Natural killer cell treated with Interleukin-12 subunit alpha and Interleukin-12 subunit beta and Interleukin-15 and Interleukin-18, amount 100 ng/mL, for 72 hours (primary cell): ENCODE measurements at regions not wholly inside any gene's neighbourhood (a gene's known extent, or its start where the extent isn't known, plus 50 kb on each side); places are given as distances from the start of the nearest gene placed in this dataset.

Source experiments
- ATAC-seq, 2 donors: fragments of 150-1000 bp; cut with Tn5 transposase in 1 of 2; sonication (Bioruptor Pico), chemical (Tn5 transposase) in 1 of 2; 2 replicates each; pipeline ENCODE4 v1.10.0; 2021
- DNase-seq: peaks from one replicate; pipeline ENCODE4 v3.0.0; 2022; ENCODE audit warnings: low spot score
- H3K27ac Mint-ChIP-seq, 2 donors: 1 replicate in 1 of 2; 2 replicates in 1 of 2; pipeline ENCODE4 v1.8.0; 2022; ENCODE audit warnings: mixed read lengths in 2 of 2, mild to moderate bottlenecking in 1 of 2, moderate library complexity in 1 of 2
- H3K27me3 Mint-ChIP-seq, 2 donors: 1 replicate in 1 of 2; 2 replicates in 1 of 2; pipeline ENCODE4 v1.8.0; 2022; ENCODE audit warnings: mixed read lengths in 2 of 2
- H3K36me3 Mint-ChIP-seq: one replicate; pipeline ENCODE4 v1.8.0; 2022; ENCODE audit warnings: mixed read lengths
- H3K4me1 Mint-ChIP-seq, 2 donors: 1 replicate in 1 of 2; 2 replicates in 1 of 2; pipeline ENCODE4 v1.8.0; 2022; ENCODE audit warnings: low read depth in 2 of 2, mixed read lengths in 2 of 2, mild to moderate bottlenecking in 1 of 2
- H3K4me3 Mint-ChIP-seq: one replicate; pipeline ENCODE4 v1.8.0; 2022; ENCODE audit warnings: mixed read lengths
- H3K9me3 Mint-ChIP-seq: 2 replicates; pipeline ENCODE4 v1.8.0; 2022; ENCODE audit warnings: mixed read lengths

- Mint-ChIP-seq H3K27me3 (peaks cover 16 to 23% of the 10 kb centered on the region in 2 donors), H3K27ac (no peak overlapping the region)
Measured at GRCh38 chr10:78619115-78619851, 449.5 kb upstream of the ZMIZ1 start.

GRCh38 chr10:78619896-78620295, 448.9 kb upstream of the ZMIZ1 start:
- no peak overlapping the region for H3K27ac Mint-ChIP-seq
- peaks cover 16 to 23% of the 10 kb centered on the region in 2 donors for H3K27me3 Mint-ChIP-seq
- DNase-seq (no peak), ATAC-seq (no peak)
- H3K36me3 Mint-ChIP-seq = no peaks in the 10 kb centered on the region
- H3K4me3 Mint-ChIP-seq = no peak overlapping the region
- no peaks in the 10 kb centered on the region for H3K9me3 Mint-ChIP-seq
- peaks cover 0 to 5% of the 10 kb centered on the region in 2 donors for H3K4me1 Mint-ChIP-seq

More at GRCh38 chr10:78619115-78619851, 449.5 kb upstream of the ZMIZ1 start:
- peaks cover 0 to 5% of the 10 kb centered on the region in 2 donors for H3K4me1 Mint-ChIP-seq
- DNase-seq (no peak), ATAC-seq (no peak)
- H3K36me3 Mint-ChIP-seq = no peaks in the 10 kb centered on the region
- H3K4me3 Mint-ChIP-seq = no peak overlapping the region
- H3K9me3 Mint-ChIP-seq = no peaks in the 10 kb centered on the region

- no peaks in the 10 kb centered on the region for H3K36me3 Mint-ChIP-seq
- H3K9me3 Mint-ChIP-seq = no peaks in the 10 kb centered on the region
- ATAC-seq (no peak), DNase-seq (no peak)
- no peak overlapping the region for H3K27ac Mint-ChIP-seq
- peaks cover 19 to 23% of the 10 kb centered on the region in 2 donors for H3K27me3 Mint-ChIP-seq
- H3K4me3 Mint-ChIP-seq = no peak overlapping the region
- peaks cover 0 to 5% of the 10 kb centered on the region in 2 donors for H3K4me1 Mint-ChIP-seq
Measured at GRCh38 chr10:78620985-78621799, 447.6 kb upstream of the ZMIZ1 start.

- ATAC-seq = peak in 1 of 2 donors; percentile 27
- DNase-seq = no peak
- H3K36me3 Mint-ChIP-seq = no peaks in the 10 kb centered on the region
- peaks cover 0 to 5% of the 10 kb centered on the region in 2 donors for H3K4me1 Mint-ChIP-seq
- H3K27ac Mint-ChIP-seq = no peak overlapping the region
- H3K4me3 Mint-ChIP-seq = no peak overlapping the region
- no peaks in the 10 kb centered on the region for H3K9me3 Mint-ChIP-seq
- H3K27me3 Mint-ChIP-seq = peaks cover 15 to 23% of the 10 kb centered on the region in 2 donors
Measured at GRCh38 chr10:78623578-78624215, 445.1 kb upstream of the ZMIZ1 start.

GRCh38 chr10:78624791-78625190, 444.0 kb upstream of the ZMIZ1 start:
- H3K27me3 Mint-ChIP-seq = peaks cover 15 to 31% of the 10 kb centered on the region in 2 donors
- ATAC-seq = no peak
- no peak overlapping the region for H3K4me3 Mint-ChIP-seq
- peaks cover 0 to 5% of the 10 kb centered on the region in 2 donors for H3K4me1 Mint-ChIP-seq
- H3K27ac Mint-ChIP-seq = no peak overlapping the region
- H3K9me3 Mint-ChIP-seq = no peaks in the 10 kb centered on the region
- H3K36me3 Mint-ChIP-seq = no peaks in the 10 kb centered on the region
- DNase-seq = no peak

GRCh38 chr10:78626471-78626870, 442.3 kb upstream of the ZMIZ1 start:
- Mint-ChIP-seq H3K27me3 (peaks cover 10 to 16% of the 10 kb centered on the region in 2 donors), H3K9me3 (no peaks in the 10 kb centered on the region), H3K36me3 (no peaks in the 10 kb centered on the region), H3K27ac (no peak overlapping the region), H3K4me3 (no peak overlapping the region), H3K4me1 (no peaks in the 10 kb centered on the region)
- ATAC-seq = no peak
- DNase-seq = no peak

GRCh38 chr10:78627254-78627795, 441.4 kb upstream of the ZMIZ1 start:
- H3K9me3 Mint-ChIP-seq = no peaks in the 10 kb centered on the region
- no peaks in the 10 kb centered on the region for H3K4me1 Mint-ChIP-seq
- no peak for DNase-seq
- no peaks in the 10 kb centered on the region for H3K36me3 Mint-ChIP-seq
- peaks cover 10 to 16% of the 10 kb centered on the region in 2 donors for H3K27me3 Mint-ChIP-seq
- H3K4me3 Mint-ChIP-seq = no peak overlapping the region
- ATAC-seq = no peak
- no peak overlapping the region for H3K27ac Mint-ChIP-seq

GRCh38 chr10:78628976-78629375, 439.8 kb upstream of the ZMIZ1 start:
- no peaks in the 10 kb centered on the region for H3K4me1 Mint-ChIP-seq
- no peak for DNase-seq
- H3K36me3 Mint-ChIP-seq = no peaks in the 10 kb centered on the region
- H3K9me3 Mint-ChIP-seq = no peaks in the 10 kb centered on the region
- no peak overlapping the region for H3K27ac Mint-ChIP-seq
- no peak overlapping the region for H3K4me3 Mint-ChIP-seq
- ATAC-seq = no peak
- H3K27me3 Mint-ChIP-seq = peaks cover 3 to 8% of the 10 kb centered on the region in 2 donors

GRCh38 chr10:78629773-78630172, 439.0 kb upstream of the ZMIZ1 start:
- Mint-ChIP-seq H3K4me3 (no peak overlapping the region), H3K36me3 (no peaks in the 10 kb centered on the region), H3K4me1 (no peaks in the 10 kb centered on the region), H3K27ac (no peak overlapping the region), H3K27me3 (peaks cover 7 to 8% of the 10 kb centered on the region in 2 donors), H3K9me3 (no peaks in the 10 kb centered on the region)
- ATAC-seq (no peak), DNase-seq (no peak)

GRCh38 chr10:78630944-78631838, 437.6 kb upstream of the ZMIZ1 start:
- Mint-ChIP-seq H3K4me3 (peak overlapping the region; percentile 10), H3K27me3 (peaks cover 8 to 9% of the 10 kb centered on the region in 2 donors), H3K4me1 (no peaks in the 10 kb centered on the region), H3K9me3 (no peaks in the 10 kb centered on the region), H3K27ac (no peak overlapping the region), H3K36me3 (no peaks in the 10 kb centered on the region)
- ATAC-seq (peak; percentile 17 to 77), DNase-seq (no peak)

- no peaks in the 10 kb centered on the region for H3K9me3 Mint-ChIP-seq
- H3K27me3 Mint-ChIP-seq = peaks cover 15 to 16% of the 10 kb centered on the region in 2 donors
- H3K36me3 Mint-ChIP-seq = no peaks in the 10 kb centered on the region
- H3K27ac Mint-ChIP-seq = no peak overlapping the region
- DNase-seq (no peak), ATAC-seq (no peak)
- no peak overlapping the region for H3K4me3 Mint-ChIP-seq
- no peaks in the 10 kb centered on the region for H3K4me1 Mint-ChIP-seq
Measured at GRCh38 chr10:78634389-78634815, 434.4 kb upstream of the ZMIZ1 start.

- no peaks in the 10 kb centered on the region for H3K4me1 Mint-ChIP-seq
- ATAC-seq = no peak
- no peaks in the 10 kb centered on the region for H3K9me3 Mint-ChIP-seq
- H3K27me3 Mint-ChIP-seq = peaks cover 12 to 15% of the 10 kb centered on the region in 2 donors
- no peak overlapping the region for H3K4me3 Mint-ChIP-seq
- no peak for DNase-seq
- H3K27ac Mint-ChIP-seq = no peak overlapping the region
- H3K36me3 Mint-ChIP-seq = no peaks in the 10 kb centered on the region
Measured at GRCh38 chr10:78634835-78635234, 433.9 kb upstream of the ZMIZ1 start.

- no peaks in the 10 kb centered on the region for H3K4me1 Mint-ChIP-seq
- ATAC-seq = no peak
- no peak for DNase-seq
- H3K36me3 Mint-ChIP-seq = no peaks in the 10 kb centered on the region
- H3K27me3 Mint-ChIP-seq = peaks cover 12% of the 10 kb centered on the region in 2 donors
- H3K4me3 Mint-ChIP-seq = no peak overlapping the region
- no peaks in the 10 kb centered on the region for H3K9me3 Mint-ChIP-seq
- no peak overlapping the region for H3K27ac Mint-ChIP-seq
Measured at GRCh38 chr10:78639629-78640028, 429.1 kb upstream of the ZMIZ1 start.
